T-helper 1 cell treated with Interleukin-12 subunit alpha and Interleukin-12 subunit beta and Interleukin-4 antibody, amounts not matched to agents 30 μg/mL and 1 μg/mL, for 36 hours (primary cell): ENCODE measurements at regions not wholly inside any gene's neighbourhood (a gene's known extent, or its start where the extent isn't known, plus 50 kb on each side); places are given as distances from the start of the nearest gene placed in this dataset.

Source experiments
- H3K27ac Mint-ChIP-seq: one replicate; pipeline ENCODE4 v1.8.0; 2021; ENCODE audit warnings: mild to moderate bottlenecking, mixed read lengths
- H3K27me3 Mint-ChIP-seq: one replicate; pipeline ENCODE4 v1.8.0; 2021; ENCODE audit warnings: low read depth, mixed read lengths
- H3K36me3 Mint-ChIP-seq: one replicate; pipeline ENCODE4 v1.8.0; 2021; ENCODE audit warnings: low read depth, mixed read lengths
- H3K4me1 Mint-ChIP-seq: one replicate; pipeline ENCODE4 v1.8.0; 2021; ENCODE audit warnings: low read depth, mixed read lengths
- H3K4me3 Mint-ChIP-seq: one replicate; pipeline ENCODE4 v1.8.0; 2021; ENCODE audit warnings: mild to moderate bottlenecking, moderate library complexity, mixed read lengths
- H3K9me3 Mint-ChIP-seq: one replicate; pipeline ENCODE4 v1.8.0; 2021; ENCODE audit warnings: mixed read lengths

DNA sequence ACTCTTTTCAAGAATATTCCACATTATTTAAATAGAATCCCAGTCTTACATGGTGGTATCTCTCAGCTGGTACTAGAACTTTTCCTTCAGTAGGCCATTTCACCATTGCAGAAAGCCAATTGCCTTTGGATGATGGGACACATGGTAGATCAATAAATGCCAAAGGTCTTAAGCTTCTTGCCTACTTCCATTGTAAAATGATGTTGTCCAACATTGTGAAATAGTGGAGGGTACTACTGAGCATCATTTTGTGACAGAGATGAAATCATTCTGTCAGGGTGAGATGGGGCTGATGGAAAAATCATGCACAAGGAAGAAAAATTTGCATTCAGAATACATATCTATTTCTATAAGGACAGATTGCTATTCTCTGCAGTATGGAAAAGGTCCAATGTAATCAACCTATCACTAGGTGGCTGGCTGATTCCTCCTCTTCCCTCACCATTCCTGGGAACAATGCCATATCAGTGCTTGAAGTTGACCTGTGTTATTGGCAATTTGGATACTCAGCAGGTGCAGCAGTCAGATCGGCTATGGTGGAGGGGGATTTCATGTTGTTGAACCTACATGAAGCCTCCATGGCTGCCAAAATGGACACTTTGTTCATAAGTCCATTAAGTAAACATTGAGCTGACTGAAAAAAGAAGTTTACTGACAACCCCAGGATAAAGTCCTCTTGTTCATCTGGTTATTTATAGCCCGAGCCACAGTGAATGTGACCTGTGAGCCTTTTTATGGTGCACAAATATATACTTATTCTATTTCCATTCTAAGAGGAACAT lies 596.9 kb upstream of the ARPP21 start:
- Mint-ChIP-seq H3K4me3 (no peak overlapping the region), H3K4me1 (no peaks in the 10 kb centered on the region), H3K27ac (no peak overlapping the region), H3K36me3 (no peaks in the 10 kb centered on the region), H3K9me3 (no peaks in the 10 kb centered on the region), H3K27me3 (no peaks in the 10 kb centered on the region)

DNA sequence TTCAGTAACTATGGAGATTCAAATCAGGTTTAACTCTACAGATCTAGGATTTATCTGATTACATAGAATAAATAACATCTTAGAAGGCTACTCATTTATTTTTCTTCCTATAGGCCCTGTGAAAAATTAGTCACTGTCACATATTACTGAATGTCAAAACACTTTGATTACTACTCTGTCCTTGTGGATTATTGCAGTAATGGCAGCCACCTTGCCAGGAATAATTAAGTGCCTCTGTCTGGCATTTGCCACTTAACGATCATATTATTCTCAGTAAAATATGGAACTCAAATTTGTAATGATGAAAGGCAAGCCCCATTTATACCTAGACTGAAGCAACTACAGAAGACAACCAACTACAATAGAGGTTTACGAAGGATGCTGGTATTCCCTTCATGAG lies 596.3 kb upstream of the ARPP21 start:
- Mint-ChIP-seq H3K4me1 (no peaks in the 10 kb centered on the region), H3K27me3 (no peaks in the 10 kb centered on the region), H3K4me3 (no peak overlapping the region), H3K36me3 (no peaks in the 10 kb centered on the region), H3K27ac (no peak overlapping the region), H3K9me3 (no peaks in the 10 kb centered on the region)

DNA sequence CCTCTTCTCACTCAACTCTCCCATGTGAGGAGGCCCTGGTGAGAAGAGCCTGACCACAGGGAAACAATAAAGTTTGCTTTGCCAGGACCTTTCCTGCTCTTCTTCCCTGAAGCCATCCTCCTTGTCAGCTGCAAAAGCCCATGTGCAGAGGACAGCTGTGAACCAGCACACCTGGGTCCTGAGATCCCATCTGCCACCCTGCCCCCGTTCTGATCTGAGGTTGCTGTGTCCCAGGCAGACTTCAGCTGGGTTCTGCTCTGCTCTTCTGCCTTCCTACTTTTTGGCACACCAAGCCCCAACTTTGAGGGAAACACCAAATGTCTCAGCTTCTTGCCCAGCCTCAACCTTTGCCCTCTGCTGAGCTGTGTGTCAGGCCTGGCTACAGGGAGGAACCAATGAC lies 595.1 kb upstream of the ARPP21 start:
- no peak overlapping the region for H3K27ac Mint-ChIP-seq

DNA sequence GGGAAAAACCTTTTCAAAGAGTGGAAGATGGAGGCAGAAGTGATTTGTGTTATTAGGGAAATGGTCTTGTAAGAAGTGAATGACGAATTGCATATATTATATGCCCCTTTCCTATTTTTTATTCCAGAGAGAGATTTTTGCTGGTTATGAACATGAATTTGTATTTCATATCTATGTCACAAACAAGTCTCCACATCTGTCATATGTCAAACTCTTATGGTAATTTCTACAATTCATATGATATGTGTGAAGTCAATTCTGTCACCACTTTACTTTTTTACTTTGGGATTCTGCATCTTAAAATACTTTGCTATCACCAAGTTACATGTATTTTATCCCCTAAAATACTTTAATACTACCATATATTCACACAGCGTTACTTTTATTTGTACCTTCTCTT lies 594.2 kb upstream of the ARPP21 start:
- Mint-ChIP-seq H3K9me3 (no peaks in the 10 kb centered on the region), H3K27me3 (no peaks in the 10 kb centered on the region), H3K4me1 (no peaks in the 10 kb centered on the region), H3K36me3 (no peaks in the 10 kb centered on the region), H3K27ac (no peak overlapping the region), H3K4me3 (no peak overlapping the region)

More for the DNA sequence above, 595.1 kb upstream of the ARPP21 start:
- Mint-ChIP-seq H3K4me1 (no peaks in the 10 kb centered on the region), H3K27me3 (no peaks in the 10 kb centered on the region), H3K4me3 (no peak overlapping the region), H3K36me3 (no peaks in the 10 kb centered on the region), H3K9me3 (no peaks in the 10 kb centered on the region)

DNA sequence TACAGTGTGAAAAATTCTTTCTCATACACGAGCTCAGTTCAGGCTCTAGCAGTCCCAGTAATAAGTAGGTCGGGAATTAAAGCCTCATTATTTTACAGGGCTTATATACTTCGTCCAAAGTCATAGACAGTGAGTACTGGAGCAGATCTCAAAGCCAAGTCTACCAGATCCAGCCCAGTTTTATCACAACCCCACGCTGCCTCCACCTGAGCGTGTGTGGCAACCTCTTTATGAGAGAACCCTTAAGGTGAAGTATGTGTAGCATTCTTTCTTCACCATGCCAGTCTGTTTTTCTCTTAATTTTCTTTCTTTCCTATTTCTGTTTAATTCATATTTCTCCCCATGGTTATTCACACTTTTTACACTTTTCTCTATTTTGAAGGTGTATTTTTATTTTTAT lies 574.6 kb upstream of the ARPP21 start:
- Mint-ChIP-seq H3K36me3 (no peaks in the 10 kb centered on the region), H3K27ac (no peak overlapping the region), H3K4me3 (no peak overlapping the region), H3K9me3 (no peaks in the 10 kb centered on the region), H3K27me3 (no peaks in the 10 kb centered on the region), H3K4me1 (no peaks in the 10 kb centered on the region)

DNA sequence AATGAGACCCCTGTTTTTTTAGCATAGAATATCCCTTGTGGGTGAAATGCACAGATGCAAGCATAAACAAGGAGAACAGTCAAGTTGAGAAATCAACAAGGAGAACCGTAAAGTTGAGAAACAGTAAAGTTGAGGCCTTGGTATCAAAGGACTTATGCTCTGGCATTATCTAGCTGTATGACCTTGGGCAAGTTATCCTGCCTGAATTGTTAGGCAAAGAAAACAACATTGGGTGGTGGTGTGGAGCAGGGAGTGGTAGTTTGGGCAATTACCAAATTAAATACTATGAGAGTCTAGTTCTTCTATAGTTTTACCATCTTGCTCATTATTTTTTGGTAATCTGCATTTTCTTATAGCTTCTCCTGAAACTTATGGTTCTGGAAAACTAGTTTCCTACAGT lies 573.4 kb upstream of the ARPP21 start:
- Mint-ChIP-seq H3K36me3 (no peaks in the 10 kb centered on the region), H3K4me3 (no peak overlapping the region), H3K9me3 (no peaks in the 10 kb centered on the region), H3K27ac (no peak overlapping the region), H3K4me1 (no peaks in the 10 kb centered on the region), H3K27me3 (no peaks in the 10 kb centered on the region)

DNA sequence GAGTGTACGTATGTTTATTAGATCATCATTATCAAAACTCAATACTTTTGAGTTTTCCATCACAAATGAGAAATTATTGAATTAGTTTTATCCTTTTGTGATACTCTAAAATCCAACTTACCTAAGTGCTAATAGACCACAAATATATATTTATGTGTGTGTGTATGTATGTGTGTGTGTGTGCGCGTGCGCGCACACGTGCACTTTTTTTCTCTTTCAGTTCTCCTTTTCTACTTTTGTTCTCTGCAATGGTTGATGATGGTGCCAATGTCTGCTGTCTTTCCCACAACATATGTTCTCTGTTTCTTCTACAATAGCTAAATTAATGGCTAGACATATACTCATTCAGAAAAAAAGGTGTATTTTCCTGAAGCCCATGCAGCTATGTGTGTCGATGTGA lies 571.6 kb upstream of the ARPP21 start:
- H3K27ac Mint-ChIP-seq: no peak overlapping the region
- no peaks in the 10 kb centered on the region for H3K36me3 Mint-ChIP-seq

DNA sequence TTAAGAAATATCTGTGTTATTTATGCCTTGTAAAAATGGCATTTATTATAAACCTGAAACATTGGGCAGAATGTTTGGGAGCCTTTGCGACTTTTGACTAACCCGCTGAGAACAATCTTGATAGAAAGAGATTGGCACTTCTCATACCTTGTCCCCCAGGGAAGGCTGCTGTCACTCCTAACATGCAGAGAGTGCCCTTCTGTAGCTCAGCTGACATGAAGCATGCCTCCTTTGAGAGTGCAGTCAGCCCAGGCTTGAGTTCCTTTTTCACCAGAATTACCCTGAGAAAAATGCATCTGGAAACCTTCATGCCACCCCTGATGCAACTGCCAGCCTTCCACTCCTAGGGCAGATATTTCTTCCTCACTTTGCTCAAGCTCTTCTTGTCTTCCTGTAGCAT lies 569.2 kb upstream of the ARPP21 start:
- Mint-ChIP-seq H3K9me3 (no peaks in the 10 kb centered on the region), H3K36me3 (no peaks in the 10 kb centered on the region), H3K27me3 (no peaks in the 10 kb centered on the region), H3K4me1 (no peaks in the 10 kb centered on the region), H3K27ac (no peak overlapping the region), H3K4me3 (no peak overlapping the region)

More for the DNA sequence above, 571.6 kb upstream of the ARPP21 start:
- H3K4me1 Mint-ChIP-seq: no peaks in the 10 kb centered on the region
- H3K4me3 Mint-ChIP-seq: no peak overlapping the region
- H3K27me3 Mint-ChIP-seq: no peaks in the 10 kb centered on the region
- no peaks in the 10 kb centered on the region for H3K9me3 Mint-ChIP-seq

DNA sequence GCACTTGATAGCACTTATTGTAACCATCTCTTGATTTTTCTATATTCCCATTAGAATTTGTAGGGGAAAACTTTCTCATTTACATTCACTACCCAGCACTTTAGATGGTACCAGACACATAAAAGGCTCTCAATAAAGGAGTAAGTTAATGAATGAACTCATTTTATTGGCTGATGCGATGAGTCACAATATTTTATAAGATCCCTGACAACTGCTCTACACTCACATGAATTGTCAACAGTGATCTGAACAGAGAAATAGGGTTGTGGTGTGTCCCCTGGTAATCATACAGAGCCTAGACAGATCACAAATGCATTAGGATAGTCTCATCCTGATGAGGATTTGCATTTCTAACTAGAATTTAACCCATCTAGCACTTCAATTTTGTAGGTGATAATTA lies 567.6 kb upstream of the ARPP21 start:
- H3K36me3 Mint-ChIP-seq: no peaks in the 10 kb centered on the region
- H3K4me3 Mint-ChIP-seq: no peak overlapping the region
- H3K9me3 Mint-ChIP-seq: no peaks in the 10 kb centered on the region
- no peak overlapping the region for H3K27ac Mint-ChIP-seq
- no peaks in the 10 kb centered on the region for H3K27me3 Mint-ChIP-seq
- no peaks in the 10 kb centered on the region for H3K4me1 Mint-ChIP-seq

DNA sequence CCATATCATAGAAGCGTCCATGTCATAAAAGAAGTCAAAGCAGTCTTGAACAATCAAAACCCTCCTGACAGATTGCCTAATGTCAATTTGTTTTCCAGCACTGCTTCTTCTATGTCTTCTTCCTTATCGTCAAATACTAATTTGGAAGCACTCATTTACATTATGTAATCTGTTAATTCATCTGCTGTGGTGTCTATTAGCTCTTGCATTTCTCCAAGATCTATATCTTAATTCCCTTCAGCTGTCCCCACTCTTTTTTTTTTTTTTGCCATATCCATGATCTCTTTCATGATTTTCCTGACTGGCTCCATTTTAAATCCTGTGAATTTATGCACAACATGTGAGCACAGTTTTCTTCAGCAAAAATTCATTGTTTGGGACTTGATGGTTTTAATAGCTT lies 560.5 kb upstream of the ARPP21 start:
- Mint-ChIP-seq H3K4me3 (no peak overlapping the region), H3K9me3 (no peaks in the 10 kb centered on the region), H3K27ac (no peak overlapping the region), H3K27me3 (no peaks in the 10 kb centered on the region), H3K4me1 (no peaks in the 10 kb centered on the region), H3K36me3 (no peaks in the 10 kb centered on the region)

DNA sequence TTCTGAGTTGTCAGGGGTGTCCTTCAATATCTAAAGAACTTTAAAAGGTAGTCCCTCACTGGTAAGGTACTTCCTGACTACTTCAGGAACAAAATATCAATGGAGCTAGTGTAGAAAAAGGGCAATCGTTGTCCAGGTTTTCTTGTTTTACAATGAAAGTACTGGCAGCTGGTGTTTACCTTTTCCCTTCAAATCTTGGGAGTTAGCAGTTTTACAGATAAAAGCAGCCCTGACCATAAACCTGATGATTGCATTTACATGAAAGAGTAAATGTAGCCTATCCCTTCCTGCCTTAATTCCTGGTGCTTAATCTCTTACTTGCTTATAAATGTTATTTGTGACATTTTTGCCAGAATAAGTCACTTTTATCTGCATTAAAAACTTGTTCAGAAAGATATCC lies 559.9 kb upstream of the ARPP21 start:
- Mint-ChIP-seq H3K4me1 (no peaks in the 10 kb centered on the region), H3K27ac (no peak overlapping the region), H3K36me3 (no peaks in the 10 kb centered on the region), H3K27me3 (no peaks in the 10 kb centered on the region), H3K9me3 (no peaks in the 10 kb centered on the region), H3K4me3 (no peak overlapping the region)

DNA sequence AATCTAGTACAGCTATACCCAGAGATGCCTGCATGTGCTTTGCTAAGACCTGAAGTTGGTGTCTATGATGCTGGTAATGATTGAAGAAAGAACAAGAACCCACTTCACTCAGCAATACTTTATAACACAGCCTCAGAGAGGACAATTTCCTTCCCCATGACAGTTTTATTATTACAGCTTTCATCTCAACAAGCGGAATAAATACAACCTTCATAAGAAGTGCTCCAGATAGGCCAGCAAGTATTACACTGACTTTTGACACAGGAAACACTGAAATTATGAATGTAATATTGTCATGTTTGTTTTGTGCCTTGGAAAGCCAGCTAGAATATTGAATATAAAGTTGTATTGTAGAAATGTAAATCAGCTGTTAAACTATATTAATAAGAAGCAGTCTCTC lies 557.4 kb upstream of the ARPP21 start:
- no peaks in the 10 kb centered on the region for H3K36me3 Mint-ChIP-seq
- H3K27me3 Mint-ChIP-seq: no peaks in the 10 kb centered on the region
- no peak overlapping the region for H3K4me3 Mint-ChIP-seq
- no peak overlapping the region for H3K27ac Mint-ChIP-seq
- H3K9me3 Mint-ChIP-seq: no peaks in the 10 kb centered on the region
- H3K4me1 Mint-ChIP-seq: no peaks in the 10 kb centered on the region

DNA sequence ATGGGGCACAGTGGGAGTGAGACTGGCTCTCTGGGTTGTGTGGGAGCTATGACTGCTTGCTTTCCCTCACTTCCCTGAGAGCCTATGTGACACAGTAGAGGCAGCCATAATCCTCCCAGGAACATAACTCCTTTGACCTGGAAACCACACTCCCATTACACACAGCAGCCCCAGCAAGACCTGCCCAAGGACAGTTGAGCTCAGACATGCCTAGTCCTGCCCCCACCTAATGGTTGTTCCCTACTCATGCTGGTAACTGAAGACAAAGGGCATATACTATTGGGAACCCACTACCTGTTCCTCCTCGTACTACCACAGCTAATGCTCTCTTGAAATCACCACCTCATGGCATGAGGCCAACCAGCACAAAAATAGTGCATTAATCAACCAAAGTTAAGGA lies 550.4 kb upstream of the ARPP21 start:
- Mint-ChIP-seq H3K9me3 (peaks cover 14% of the 10 kb centered on the region), H3K4me1 (no peaks in the 10 kb centered on the region), H3K36me3 (no peaks in the 10 kb centered on the region), H3K27ac (no peak overlapping the region), H3K27me3 (no peaks in the 10 kb centered on the region), H3K4me3 (no peak overlapping the region)

DNA sequence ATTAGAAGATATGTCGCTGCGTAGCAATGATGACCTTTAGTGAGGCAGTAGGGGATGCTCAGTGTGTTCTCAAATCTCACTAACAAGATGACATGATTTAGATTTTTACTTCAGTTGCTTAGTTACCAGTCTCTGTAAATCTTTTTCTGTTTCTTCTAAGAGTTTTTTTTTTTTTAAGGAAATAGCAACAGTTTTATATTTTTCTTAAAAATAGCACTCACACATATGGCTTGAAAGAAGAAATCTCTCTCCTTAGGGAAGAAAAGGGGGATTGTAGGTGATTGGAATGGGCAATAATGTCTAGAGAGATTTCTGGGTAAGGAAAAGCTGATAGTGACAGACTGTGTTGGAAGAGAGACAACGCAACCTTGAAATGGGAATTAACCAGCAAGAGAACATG lies 524.6 kb upstream of the ARPP21 start:
- Mint-ChIP-seq H3K36me3 (no peaks in the 10 kb centered on the region), H3K4me1 (no peaks in the 10 kb centered on the region), H3K9me3 (peaks cover 5% of the 10 kb centered on the region), H3K27me3 (no peaks in the 10 kb centered on the region), H3K27ac (no peak overlapping the region), H3K4me3 (no peak overlapping the region)

DNA sequence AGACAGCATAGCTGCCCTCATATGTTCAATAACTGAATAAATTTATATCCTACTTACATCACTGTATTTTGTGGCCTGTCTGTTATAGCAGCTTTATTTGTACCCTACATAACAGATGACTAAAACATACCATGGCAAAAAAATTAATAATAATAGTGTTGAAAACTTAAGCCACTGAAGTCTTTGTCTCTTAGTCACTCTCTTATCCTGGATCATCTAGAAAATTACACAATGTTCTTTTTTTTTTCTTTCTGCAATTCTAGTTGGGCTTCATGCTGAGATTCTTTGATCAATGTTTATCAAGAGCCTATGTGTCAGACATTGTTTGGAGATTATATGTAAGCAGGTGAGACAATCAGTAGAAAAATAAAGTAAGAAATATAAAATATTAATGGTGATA lies 519.3 kb upstream of the ARPP21 start:
- Mint-ChIP-seq H3K27ac (no peak overlapping the region), H3K4me3 (no peak overlapping the region), H3K27me3 (no peaks in the 10 kb centered on the region), H3K36me3 (no peaks in the 10 kb centered on the region), H3K4me1 (no peaks in the 10 kb centered on the region), H3K9me3 (no peaks in the 10 kb centered on the region)

DNA sequence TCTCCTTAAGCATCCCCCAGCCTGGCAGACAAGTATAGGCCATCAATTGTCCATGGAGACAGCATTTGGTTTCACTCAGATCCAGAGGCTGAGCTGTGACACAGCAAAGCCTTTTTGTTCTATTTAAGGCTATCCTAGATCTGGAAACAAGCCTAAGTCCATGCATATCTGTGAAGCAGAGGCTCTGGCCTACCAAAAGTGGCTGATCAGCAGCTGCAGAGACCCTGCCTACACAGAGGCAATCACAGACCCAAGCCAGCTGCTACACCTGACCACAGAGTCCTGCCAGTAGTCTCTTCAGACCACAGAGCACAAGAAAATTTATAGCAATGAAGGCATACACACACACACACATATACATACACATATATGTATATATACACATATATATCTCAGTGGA lies 501.7 kb upstream of the ARPP21 start:
- Mint-ChIP-seq H3K36me3 (no peaks in the 10 kb centered on the region), H3K4me3 (no peak overlapping the region), H3K4me1 (no peaks in the 10 kb centered on the region), H3K27me3 (no peaks in the 10 kb centered on the region), H3K9me3 (no peaks in the 10 kb centered on the region), H3K27ac (no peak overlapping the region)
